ENCODE measurements at regions not wholly inside any gene's neighbourhood (a gene's known extent, or its start where the extent isn't known, plus 50 kb on each side); places are given as distances from the start of the nearest gene placed in this dataset.

GRCh38 chr9:38213631-38214299, 144.7 kb upstream of the SHB start:
- FAIRE-seq, result no peak
- DNase-seq (ENCODE audit: insufficient read length), result no peak
- TF ChIP-seq POLR2A (IDR thresholded peaks at IDR 0.05; ENCODE audit: low read depth, low read length), result no peak
- no peak for TF ChIP-seq TAF1 (IDR thresholded peaks at IDR 0.05; ENCODE audit: borderline replicate concordance, low read depth, low read length)
- TF ChIP-seq POLR2AphosphoS5 (IDR thresholded peaks at IDR 0.05; ENCODE audit: low read depth, low read length), result no peak

GRCh38 chr9:38212016-38212415, 143.0 kb upstream of the SHB start:
- FAIRE-seq (no peak), DNase-seq (ENCODE audit: insufficient read length) (no peak)
- no peak for TF ChIP-seq POLR2A (IDR thresholded peaks at IDR 0.05; ENCODE audit: low read depth, low read length)
- no peak for TF ChIP-seq POLR2AphosphoS5 (IDR thresholded peaks at IDR 0.05; ENCODE audit: low read depth, low read length)
- TF ChIP-seq TAF1 (IDR thresholded peaks at IDR 0.05; ENCODE audit: borderline replicate concordance, low read depth, low read length), result no peak

- DNase-seq (ENCODE audit: insufficient read length) (no peak), FAIRE-seq (no peak)
- TF ChIP-seq POLR2AphosphoS5 (IDR thresholded peaks at IDR 0.05; ENCODE audit: low read depth, low read length) (no peak), POLR2A (IDR thresholded peaks at IDR 0.05; ENCODE audit: low read depth, low read length) (no peak)
These were observed 142.0 kb upstream of the SHB start for GRCh38 chr9:38211002-38211401.

GRCh38 chr9:38208206-38208901, 139.3 kb upstream of the SHB start:
- no peak for FAIRE-seq
- no peak for DNase-seq (ENCODE audit: insufficient read length)
- TF ChIP-seq TAF1 (IDR thresholded peaks at IDR 0.05; ENCODE audit: borderline replicate concordance, low read depth, low read length) (no peak), POLR2AphosphoS5 (IDR thresholded peaks at IDR 0.05; ENCODE audit: low read depth, low read length) (no peak), POLR2A (IDR thresholded peaks at IDR 0.05; ENCODE audit: low read depth, low read length) (no peak)

DNA sequence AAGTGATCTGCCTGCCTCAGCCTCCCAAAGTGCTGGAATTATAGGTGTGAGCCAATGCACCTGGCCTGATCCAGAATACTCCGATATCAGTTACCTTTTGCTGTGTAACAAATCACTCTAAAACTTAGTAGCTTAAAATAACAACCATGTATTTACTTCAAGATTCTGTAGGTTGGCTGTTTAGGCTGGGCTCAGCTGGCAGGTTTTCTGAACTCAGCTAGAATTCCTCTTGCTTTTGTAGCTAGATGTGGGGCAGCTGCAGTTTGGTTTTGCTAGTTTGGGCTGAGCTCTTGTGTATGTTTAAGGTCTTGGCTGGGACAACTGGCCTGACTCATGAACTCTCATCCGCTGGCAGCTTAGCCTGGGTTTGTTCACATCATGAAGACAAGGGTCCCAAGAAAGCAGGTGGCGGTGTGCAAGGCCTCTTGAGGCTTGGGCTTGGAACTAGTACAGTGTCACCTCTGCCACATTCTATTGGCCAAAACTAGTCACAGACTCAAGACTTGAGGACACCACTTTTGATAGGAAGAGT, 138.3 kb upstream of the SHB start:
- TF ChIP-seq POLR2A (IDR thresholded peaks at IDR 0.05; ENCODE audit: low read depth, low read length), result no peak
- DNase-seq (ENCODE audit: insufficient read length), result no peak
- FAIRE-seq, result no peak

- TF ChIP-seq POLR2A (IDR thresholded peaks at IDR 0.05; ENCODE audit: low read depth, low read length) (no peak), TAF1 (IDR thresholded peaks at IDR 0.05; ENCODE audit: borderline replicate concordance, low read depth, low read length) (no peak), POLR2AphosphoS5 (IDR thresholded peaks at IDR 0.05; ENCODE audit: low read depth, low read length) (no peak)
- FAIRE-seq, result no peak
- DNase-seq (ENCODE audit: insufficient read length), result no peak
These were observed 136.3 kb upstream of the SHB start for GRCh38 chr9:38205279-38205678.

DNA sequence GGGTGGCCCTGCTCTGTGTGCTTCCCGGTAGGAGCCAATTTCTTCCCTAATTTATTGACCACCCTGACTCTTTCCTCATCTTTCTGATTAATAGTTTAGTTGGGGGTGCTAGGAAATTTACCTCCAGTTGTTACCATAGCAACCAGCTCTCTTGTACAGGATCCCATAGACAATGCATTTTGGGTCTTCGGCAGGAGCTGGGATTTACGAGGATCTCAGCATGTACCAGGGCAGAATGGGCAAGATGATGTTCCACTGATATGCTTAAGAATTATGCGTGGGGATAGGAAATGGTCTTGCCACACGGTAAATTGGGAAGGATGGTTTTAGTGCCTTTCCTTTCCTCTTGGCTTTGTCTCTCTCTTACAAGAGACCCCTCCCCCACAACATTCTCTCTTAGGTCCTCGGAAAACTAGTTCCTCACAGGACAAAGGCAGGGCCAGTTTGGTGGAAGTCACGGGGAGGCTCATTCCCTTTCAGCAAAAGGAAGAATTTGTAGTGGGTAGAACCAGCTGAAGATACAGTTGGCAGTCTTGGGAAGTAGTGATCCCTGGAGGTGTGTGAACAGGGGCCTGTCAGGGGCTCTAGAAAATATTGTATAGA, 133.4 kb upstream of the SHB start:
- no peak for FAIRE-seq
- DNase-seq (ENCODE audit: insufficient read length), result no peak
- TF ChIP-seq POLR2A (IDR thresholded peaks at IDR 0.05; ENCODE audit: low read depth, low read length) (no peak), TAF1 (IDR thresholded peaks at IDR 0.05; ENCODE audit: borderline replicate concordance, low read depth, low read length) (no peak), POLR2AphosphoS5 (IDR thresholded peaks at IDR 0.05; ENCODE audit: low read depth, low read length) (no peak)

- FAIRE-seq (no peak), DNase-seq (ENCODE audit: insufficient read length) (no peak)
These were observed 132.8 kb upstream of the SHB start for GRCh38 chr9:38201844-38202243.

DNA sequence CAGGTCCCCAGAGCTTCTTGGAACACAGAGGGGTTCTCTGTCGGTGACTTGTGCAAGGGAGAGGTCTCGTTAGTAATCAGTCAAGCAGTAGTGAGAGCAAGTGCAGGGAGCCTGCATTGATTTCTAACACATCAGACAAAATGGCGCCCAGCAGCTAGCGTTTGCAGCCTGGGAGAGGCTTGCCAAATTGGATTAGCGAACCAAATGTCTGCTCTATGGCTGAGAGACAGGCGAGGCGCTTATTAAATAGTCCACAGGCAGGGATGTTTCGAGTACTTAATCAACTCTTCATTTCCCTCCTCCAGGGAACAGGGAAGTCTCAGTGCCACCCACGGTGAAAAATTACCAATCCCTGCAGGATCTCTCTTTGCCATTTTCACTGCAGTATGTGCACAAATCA, 131.4 kb upstream of the SHB start:
- no peak for FAIRE-seq

More at GRCh38 chr9:38201844-38202243, 132.8 kb upstream of the SHB start:
- no peak for TF ChIP-seq POLR2A (IDR thresholded peaks at IDR 0.05; ENCODE audit: low read depth, low read length)
- no peak for TF ChIP-seq TAF1 (IDR thresholded peaks at IDR 0.05; ENCODE audit: borderline replicate concordance, low read depth, low read length)
- TF ChIP-seq POLR2AphosphoS5 (IDR thresholded peaks at IDR 0.05; ENCODE audit: low read depth, low read length), result no peak

DNA sequence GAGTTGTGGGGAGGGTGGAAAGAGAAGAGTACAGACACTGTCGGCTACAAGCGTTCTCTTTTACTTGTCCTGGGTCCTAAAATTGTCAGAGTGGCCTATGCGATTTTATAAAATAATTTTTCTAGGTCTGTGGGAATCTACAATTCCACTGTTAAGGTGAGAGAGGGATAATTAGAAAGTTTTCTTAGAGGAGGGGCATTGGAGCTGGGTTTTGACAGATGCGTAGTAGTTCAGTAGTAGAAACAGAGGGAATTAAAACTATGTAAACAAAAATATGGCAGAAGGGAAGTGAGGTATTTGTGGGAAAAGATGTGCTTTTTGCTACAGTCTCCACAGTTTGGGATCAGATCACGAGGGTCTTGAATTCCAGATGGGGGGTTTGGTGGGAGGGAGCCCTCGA, 129.1 kb upstream of the SHB start:
- no peak for DNase-seq (ENCODE audit: insufficient read length)
- TF ChIP-seq TAF1 (IDR thresholded peaks at IDR 0.05; ENCODE audit: borderline replicate concordance, low read depth, low read length), result no peak
- TF ChIP-seq POLR2A (IDR thresholded peaks at IDR 0.05; ENCODE audit: low read depth, low read length), result no peak
- TF ChIP-seq POLR2AphosphoS5 (IDR thresholded peaks at IDR 0.05; ENCODE audit: low read depth, low read length), result no peak
- FAIRE-seq, result no peak

More for the DNA sequence above, 131.4 kb upstream of the SHB start:
- DNase-seq (ENCODE audit: insufficient read length), result no peak
- TF ChIP-seq TAF1 (IDR thresholded peaks at IDR 0.05; ENCODE audit: borderline replicate concordance, low read depth, low read length) (no peak), POLR2AphosphoS5 (IDR thresholded peaks at IDR 0.05; ENCODE audit: low read depth, low read length) (no peak), POLR2A (IDR thresholded peaks at IDR 0.05; ENCODE audit: low read depth, low read length) (no peak)

- FAIRE-seq, result no peak
- no peak for TF ChIP-seq POLR2A (IDR thresholded peaks at IDR 0.05; ENCODE audit: low read depth, low read length)
- TF ChIP-seq TAF1 (IDR thresholded peaks at IDR 0.05; ENCODE audit: borderline replicate concordance, low read depth, low read length), result no peak
- no peak for TF ChIP-seq POLR2AphosphoS5 (IDR thresholded peaks at IDR 0.05; ENCODE audit: low read depth, low read length)
- DNase-seq (ENCODE audit: insufficient read length), result no peak
These were observed 127.7 kb upstream of the SHB start for GRCh38 chr9:38196714-38197113.

DNA sequence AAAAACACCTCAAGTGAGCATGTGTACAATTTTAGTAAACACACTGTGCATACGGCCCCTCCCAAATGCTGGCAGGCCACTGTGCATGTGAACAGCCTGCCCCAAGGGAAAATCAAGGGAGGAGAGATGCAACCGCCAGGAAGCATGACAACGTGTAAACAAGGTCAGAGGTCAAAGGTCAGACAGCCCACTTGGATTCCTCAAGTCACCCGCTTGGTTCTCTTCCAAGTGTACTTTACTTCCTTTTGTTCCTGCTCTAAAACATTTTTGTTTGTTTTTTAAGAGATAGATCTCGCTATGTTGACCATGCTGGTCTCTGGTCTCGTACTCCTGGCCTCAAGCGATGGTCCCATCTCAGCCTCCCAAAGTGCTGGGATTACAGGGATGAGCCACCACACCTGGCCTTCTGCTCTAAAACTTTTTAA, 126.7 kb upstream of the SHB start:
- no peak for FAIRE-seq
- DNase-seq (ENCODE audit: insufficient read length), result no peak
- no peak for TF ChIP-seq POLR2A (IDR thresholded peaks at IDR 0.05; ENCODE audit: low read depth, low read length)
- TF ChIP-seq TAF1 (IDR thresholded peaks at IDR 0.05; ENCODE audit: borderline replicate concordance, low read depth, low read length), result no peak
- no peak for TF ChIP-seq POLR2AphosphoS5 (IDR thresholded peaks at IDR 0.05; ENCODE audit: low read depth, low read length)
